Stimulated activated CD4-positive, alpha-beta T cell treated with anti-CD3 and anti-CD28 coated beads, Interleukin-2, amount 100 ng/mL, for 24 hours (primary cell): ENCODE measurements at regions not wholly inside any gene's neighbourhood (a gene's known extent, or its start where the extent isn't known, plus 50 kb on each side); places are given as distances from the start of the nearest gene placed in this dataset.

Experiments used
- DNase-seq, 2 donors: peaks; one replicate each; pipeline ENCODE4 v3.0.0-alpha.2; 2020

DNA sequence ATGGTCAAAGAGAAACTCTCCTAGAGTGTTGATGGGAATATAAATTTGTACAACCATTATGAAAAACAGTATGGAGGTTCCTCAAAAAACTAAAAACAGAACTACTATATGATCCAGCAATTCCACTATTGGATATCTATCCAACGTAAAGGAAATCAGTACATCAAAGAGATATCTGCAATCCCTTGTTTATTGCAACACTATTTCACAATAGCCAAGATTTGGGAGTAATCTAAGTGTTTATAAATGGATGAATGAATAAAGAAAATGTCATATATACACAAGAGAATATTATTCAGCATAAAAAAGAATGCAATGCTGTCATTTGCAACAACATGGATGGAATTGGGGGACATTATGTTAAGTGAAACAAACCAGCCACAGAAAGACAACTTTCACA, 1118.1 kb upstream of the PRKX start:
- DNase-seq = no peak

DNA sequence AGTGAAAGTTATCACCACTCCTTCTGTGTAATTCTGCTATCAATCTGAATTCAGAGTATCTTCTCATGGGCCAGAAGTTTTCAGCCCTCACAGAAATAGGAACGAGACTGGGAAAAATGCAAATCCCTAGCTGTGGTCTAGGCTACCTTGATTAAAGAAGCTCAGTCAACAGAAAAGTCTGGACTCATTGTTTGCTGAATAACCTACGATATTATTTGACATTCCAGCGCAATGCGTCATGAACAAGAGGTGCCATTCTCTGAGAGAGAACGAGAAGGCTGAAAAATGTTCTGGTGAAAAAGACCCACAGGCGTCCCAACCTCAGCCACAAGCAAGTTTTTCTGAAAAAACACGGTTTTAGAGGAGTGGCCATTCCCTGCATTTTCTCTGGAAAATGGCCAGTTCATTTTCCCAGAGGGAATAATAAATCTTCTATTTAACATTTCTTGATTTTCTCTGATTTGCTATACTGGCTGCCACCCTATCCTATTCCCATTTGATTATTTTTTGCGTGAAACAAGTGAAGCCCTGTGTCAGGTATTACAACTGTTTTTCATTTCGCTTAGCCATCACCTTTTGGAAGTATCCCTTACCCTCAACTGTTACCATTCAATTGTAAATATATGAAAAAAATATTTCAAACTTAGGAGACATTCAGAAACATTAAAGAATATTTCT, 1117.6 kb upstream of the PRKX start:
- DNase-seq = no peak

GRCh38 chrX:4825550-4825949, 1112.1 kb upstream of the PRKX start:
- DNase-seq = no peak

DNA sequence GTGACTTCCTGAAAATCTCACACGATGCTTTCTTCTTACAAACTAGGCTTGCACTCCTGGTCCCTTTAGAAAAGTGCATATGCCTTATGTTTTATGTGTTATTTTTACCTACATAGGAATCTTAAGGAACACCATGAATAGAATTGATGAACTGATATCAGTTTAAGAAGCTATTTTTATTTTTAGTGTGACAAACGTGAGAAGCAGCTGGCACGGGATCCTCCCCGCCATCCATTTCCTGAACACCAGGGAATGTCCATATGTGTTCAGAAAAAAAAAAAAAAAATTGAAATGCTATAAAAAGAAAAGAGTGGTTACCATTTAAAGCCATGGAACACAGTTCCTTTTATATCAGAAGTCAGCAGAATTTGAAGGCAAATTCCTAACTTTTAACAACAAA, 1096.1 kb upstream of the PRKX start:
- no peak for DNase-seq

GRCh38 chrX:4805502-4805901, 1092.1 kb upstream of the PRKX start:
- no peak for DNase-seq

- DNase-seq = no peak
Measured at GRCh38 chrX:4800756-4801155, 1087.3 kb upstream of the PRKX start.

- no peak for DNase-seq
Measured at GRCh38 chrX:4787971-4788370, 1074.5 kb upstream of the PRKX start.

DNA sequence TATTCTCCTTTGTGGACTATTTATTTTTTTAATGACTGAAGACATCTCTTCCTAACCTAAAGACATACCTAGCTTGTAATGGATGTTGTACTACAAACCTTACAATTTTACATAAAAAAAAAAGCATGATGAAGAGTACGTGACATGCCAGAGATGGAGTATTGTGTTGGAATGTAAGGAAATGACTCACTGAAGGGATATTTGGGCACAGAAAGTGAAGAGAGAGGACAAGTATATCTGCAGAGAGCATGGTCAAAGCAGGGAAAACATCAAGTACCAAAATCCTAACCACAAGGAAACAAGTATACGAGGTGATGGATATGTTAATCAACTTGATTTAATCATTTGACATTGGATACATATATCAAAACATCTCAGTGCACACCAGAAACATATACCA, 1051.4 kb upstream of the PRKX start:
- no peak for DNase-seq

DNA sequence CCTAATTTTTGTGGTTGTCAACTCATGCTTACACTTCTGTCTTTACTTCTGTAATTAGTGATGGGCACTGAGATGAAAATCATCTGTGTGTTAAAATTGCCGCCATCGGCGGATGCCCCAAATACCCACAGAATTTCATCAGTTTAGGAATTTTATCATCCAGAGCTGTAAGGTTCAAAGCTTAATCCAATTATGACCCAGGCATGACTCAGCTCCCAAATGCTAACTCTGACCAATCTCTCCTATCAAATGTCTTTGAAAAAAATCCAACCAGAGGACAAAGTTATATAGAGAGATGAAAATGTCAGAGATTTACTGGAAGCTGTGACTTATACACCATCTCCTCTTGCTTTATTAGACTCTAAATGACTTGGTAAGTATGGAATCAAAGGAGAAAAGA, 1048.7 kb upstream of the PRKX start:
- no peak for DNase-seq

DNA sequence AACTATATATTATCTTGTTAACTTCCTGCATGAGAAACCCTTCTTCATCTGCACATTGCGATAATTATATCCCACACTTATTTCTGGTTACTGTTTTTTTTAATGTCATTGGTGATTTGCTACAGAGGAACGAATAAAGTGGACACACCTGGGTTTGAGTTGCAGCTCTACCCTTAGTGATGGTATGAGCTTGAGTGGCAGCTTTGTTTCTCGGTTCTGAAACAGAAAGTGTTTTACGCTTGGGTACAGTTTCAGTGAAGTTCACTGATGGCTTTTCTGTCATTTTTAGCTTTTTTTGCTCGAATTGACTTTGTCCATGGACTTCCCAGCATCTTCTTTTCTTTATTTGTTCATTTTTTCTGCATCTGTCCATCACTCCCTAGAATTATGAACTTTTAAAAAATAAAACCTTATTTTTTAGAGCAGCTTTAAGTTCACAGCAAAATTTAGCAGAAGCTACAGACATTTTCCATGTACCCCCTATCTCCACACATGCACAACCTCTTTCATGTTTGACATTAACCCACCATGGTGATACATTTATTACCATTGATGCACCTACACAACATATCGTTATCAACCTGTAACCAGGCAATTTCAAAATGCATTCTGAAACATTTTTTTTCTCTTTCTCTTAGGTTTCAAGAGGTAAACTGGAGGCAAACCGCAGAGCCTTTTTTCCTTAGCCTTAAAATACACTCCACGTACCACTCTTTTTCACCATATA, 1041.6 kb upstream of the PRKX start:
- DNase-seq = no peak

- DNase-seq = no peak
Measured at GRCh38 chrX:4741024-4741423, 1027.6 kb upstream of the PRKX start.

GRCh38 chrX:4735299-4735698, 1021.9 kb upstream of the PRKX start:
- DNase-seq = no peak

DNA sequence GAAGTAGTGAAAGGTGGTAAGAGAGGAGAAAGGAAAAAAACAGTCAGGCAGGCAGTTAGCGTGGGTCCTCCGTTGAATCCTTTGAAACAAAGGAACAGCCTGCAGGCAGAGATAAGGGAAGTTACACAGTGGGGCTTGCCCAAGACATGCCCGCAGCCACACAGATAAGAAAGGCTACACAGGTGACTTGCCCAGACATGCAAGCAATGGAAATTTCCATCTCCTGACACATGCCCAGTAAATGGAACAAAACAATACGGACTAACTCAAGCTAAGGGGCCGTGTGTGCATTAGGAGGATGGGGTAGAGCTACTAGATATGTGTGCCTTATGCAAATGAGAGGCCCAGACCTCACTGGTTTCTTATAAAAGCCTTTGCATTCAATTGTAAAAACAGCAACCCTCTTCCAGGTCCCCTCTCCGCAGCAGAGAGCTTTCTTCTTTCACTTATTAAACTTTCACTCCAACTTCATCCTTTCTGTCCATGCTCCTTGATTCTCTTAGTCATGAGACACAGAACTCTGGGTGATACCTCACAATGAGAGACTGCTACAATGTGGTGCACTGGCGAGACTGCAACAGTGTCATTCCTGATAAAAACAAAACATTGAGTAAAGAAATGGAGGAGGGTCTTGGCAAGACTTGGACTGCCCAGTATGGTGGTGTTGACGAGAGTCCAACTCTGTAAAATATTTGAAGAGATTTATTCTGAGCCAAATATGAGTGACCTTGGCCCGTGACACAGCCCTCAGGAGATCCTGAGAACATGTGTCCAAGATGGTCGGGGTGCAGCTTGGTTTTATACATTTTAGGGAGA, 997.4 kb upstream of the PRKX start:
- no peak for DNase-seq

DNA sequence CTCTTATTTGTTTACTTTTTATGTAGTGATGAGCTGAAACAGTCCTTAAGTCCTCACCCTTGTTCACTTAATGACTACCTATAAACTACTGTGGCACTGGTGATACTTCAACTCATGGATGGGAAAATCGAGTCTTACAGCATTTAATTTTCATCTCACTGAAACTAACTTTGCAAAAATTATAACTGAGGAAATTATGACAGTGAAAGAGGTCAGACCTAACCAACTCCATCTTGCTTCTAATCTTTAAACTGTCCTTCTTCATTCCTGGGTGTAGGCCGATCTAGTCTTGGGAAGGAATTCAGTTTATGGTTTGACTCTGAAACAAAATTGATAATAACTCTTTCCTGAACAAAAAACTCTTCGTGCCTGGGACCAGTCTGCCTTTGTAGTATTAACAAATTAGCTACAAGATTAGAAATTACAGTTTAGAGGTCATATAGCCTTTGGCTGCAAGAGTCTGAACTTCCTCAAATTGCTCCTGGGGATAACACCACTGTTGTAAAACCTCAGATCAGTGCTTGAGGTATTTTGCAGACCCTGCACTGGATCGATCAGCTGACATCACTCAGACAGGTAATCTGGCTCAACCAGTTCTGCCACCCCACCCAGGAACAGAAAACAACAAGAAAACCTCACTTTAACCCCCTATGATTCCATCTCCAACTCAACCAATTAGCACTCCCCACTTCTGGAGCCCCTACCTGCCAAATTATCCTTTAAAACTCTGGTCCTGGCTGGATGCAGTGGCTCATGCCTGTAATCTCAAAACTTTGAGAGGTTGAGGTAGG, 995.7 kb upstream of the PRKX start:
- no peak for DNase-seq

DNA sequence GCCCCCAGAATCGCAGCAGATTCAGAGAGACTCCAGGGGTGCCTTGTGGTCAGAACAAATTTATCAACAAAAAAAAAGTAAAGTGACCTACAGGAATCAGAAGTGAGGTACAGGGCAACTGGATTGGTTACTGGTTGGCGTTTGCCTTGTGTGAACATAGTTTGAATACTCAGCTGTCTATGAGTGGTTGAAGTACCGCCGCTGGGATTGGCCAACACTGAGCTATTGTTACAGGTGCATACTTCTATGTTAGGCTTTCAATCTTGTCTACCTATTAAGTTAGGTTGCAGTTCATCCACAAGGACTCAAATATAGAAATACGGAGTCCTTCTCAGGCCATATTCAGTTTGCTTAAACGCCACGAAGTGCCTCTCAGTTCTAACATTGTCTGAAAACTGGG, 993.5 kb upstream of the PRKX start:
- DNase-seq = no peak

- no peak for DNase-seq
Measured at GRCh38 chrX:4690521-4690920, 977.1 kb upstream of the PRKX start.

GRCh38 chrX:4682636-4683035, 969.2 kb upstream of the PRKX start:
- DNase-seq = no peak

DNA sequence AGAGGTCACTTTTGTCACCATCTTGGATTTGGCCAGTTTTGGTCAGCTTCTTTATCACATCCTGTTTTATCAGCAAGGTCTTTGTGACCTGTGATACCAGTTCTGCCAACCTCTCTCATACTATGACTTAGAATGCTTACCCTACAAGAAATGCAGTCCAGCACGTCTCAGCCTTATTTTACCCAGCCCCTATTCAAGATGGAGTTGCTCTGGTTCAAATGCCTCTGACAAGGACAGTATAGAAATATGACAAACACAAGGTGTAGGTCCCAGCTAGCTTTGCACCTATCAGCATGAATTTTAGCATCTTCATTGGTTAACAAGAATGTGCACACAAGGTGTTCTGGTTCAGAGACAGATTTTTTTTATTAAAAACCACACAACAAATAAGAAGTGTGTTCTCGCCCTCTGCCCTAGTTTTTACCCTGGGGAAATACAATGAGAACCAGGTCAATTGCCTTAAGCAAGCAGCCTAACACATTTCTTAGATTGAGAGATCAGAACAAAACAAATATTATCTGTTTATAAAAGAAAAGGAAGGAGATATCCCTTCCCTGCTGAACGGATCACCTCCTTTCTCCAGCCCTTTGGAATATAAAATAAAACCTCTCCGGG, 962.3 kb upstream of the PRKX start:
- DNase-seq = no peak

DNA sequence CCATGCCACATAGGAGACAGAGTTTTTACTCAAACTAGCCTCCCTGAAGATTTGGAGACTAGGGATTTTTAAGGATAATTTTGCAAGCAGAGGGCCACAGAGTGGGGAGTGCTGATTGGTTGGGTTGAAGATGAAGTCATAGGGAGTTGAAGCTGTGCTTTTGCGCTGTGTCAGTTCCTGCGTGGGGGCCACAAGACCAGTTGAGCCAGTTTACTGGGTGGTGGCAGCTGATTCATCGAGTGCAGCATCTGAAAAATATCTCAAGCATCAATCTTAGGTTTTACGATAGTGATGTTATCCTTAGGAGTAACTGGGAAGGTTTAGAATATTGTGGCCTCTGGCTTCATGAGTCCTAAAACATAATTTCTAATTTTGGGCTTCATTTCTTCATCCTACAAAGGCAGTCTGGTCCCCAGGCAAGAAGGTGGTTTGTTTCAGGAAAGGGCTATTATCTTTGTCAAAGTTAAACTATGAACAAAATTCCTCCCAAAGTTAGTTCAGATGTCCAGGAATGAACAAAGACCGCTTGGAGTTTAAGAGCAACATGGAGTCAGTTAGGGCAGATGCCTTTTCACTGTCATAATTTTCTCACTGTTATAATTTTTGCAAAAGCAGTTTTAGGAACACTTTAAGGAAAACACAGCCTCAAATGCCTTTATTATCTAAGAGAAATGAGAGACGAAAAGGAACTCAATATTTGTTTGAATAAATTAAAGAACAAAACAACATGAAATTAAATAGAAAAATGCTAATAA, 960.8 kb upstream of the PRKX start:
- no peak for DNase-seq

GRCh38 chrX:4671344-4671743, 957.9 kb upstream of the PRKX start:
- no peak for DNase-seq

DNA sequence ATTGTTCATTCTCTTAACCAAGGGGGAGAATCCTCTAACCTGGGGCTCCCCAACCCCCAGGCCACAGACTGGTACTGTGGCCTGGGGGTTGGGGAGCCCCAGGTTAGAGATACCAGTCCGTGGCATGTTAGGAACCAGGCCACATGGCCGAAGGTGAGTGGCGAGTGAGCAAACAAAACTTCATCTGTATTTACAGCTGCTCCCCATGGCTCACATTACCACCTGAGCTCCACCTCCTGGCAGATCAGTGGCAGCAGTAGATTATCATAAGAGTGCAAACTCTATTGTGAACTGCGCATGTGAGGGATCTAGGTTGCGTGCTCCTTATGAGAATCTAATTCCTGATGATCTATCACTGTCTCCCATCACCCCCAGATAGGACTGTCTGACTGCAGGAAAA, 957.2 kb upstream of the PRKX start:
- DNase-seq = no peak
